ENCODE measurements at regions not wholly inside any gene's neighbourhood (a gene's known extent, or its start where the extent isn't known, plus 50 kb on each side); places are given as distances from the start of the nearest gene placed in this dataset.

DNA sequence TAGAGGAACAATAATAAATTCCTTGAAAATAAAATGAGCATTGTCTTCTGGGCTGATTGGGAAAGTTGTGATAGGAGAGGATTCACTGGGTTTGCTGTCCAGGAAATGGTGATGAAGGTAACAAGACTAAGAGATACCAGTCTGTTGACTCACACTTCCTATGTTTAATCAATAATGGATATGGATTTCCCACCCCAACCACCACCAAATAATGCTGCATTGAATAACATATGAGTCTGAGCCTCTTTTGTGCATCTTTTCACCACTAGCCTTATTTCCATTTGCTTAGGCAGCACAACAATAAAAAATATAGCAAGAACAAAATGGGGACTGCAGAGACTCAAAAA lies 120.2 kb upstream of the NFIB start:
- no peak overlapping the region for H3K27ac ChIP-seq (ENCODE audit: low read depth, low read length)
- no peak for DNase-seq
- H3K4me3 Mint-ChIP-seq = no peak overlapping the region
- no peak overlapping the region for H3K27ac Mint-ChIP-seq
- no peaks in the 10 kb centered on the region for H3K9me3 ChIP-seq (ENCODE audit: control insufficient read depth, low read length)
- no peaks in the 10 kb centered on the region for H3K27me3 ChIP-seq (ENCODE audit: control insufficient read depth, insufficient read depth, low read length, poor library complexity, severe bottlenecking)
- H3K36me3 Mint-ChIP-seq (ENCODE audit: low read depth) = peaks cover 2% of the 10 kb centered on the region
- no peak overlapping the region for H3K4me3 ChIP-seq (ENCODE audit: low read length)
- H3K27me3 Mint-ChIP-seq (ENCODE audit: insufficient read depth) = no peaks in the 10 kb centered on the region
- no peak overlapping the region for H3K9ac ChIP-seq (ENCODE audit: extremely low read depth, low read length, poor library complexity, severe bottlenecking)
- TF ChIP-seq CTCF (conservative IDR thresholded peaks at IDR 0.05) = no peak
- peaks cover 9% of the 10 kb centered on the region for H3K4me1 Mint-ChIP-seq
- H3K9me3 Mint-ChIP-seq = peaks cover 18% of the 10 kb centered on the region
- no peaks in the 10 kb centered on the region for H3K36me3 ChIP-seq (ENCODE audit: control insufficient read depth, insufficient read depth, low read length)
- H3K4me1 ChIP-seq (ENCODE audit: control insufficient read depth, insufficient read depth, low read length) = no peaks in the 10 kb centered on the region

DNA sequence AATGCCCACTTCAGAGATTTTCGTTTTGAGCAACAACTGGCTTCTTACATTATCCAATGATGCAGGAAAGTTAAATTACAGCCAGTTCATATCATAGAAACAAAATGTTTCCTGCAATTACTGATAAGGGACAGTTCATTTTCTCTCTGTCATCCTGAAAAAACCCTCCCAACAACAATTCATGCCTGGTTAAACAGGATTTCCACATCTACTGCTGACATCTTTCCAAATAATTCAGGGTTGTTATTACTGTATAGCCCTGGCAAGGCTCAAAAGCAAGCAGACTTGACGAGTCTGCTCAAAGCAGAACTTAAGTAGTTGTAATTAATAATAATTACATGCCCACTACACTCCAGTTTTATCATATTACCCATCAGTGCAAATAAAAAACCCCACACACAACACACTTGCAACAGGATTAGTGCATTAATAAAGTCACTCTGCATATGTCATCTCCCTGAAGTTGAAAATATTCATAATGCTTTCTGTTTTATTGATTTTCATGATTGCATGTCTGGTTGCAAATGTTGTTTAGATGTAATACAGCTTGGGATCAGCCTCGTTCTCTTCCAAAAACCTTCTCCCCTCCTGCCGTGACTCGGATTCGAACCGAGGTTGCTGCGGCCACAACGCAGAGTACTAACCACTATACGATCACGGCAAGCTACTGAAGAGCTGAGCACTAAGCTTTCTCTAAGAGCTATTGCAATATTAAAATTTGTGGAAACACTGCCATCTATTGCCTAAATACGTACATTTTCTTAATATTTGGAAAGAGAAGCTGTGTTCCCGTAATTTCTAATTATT lies 119.6 kb upstream of the NFIB start:
- H3K27ac Mint-ChIP-seq = no peak overlapping the region
- H3K4me1 ChIP-seq (ENCODE audit: control insufficient read depth, insufficient read depth, low read length) = no peaks in the 10 kb centered on the region
- H3K4me3 Mint-ChIP-seq = no peak overlapping the region
- no peak for TF ChIP-seq CTCF (conservative IDR thresholded peaks at IDR 0.05)
- no peaks in the 10 kb centered on the region for H3K27me3 ChIP-seq (ENCODE audit: control insufficient read depth, insufficient read depth, low read length, poor library complexity, severe bottlenecking)
- peaks cover 18% of the 10 kb centered on the region for H3K9me3 Mint-ChIP-seq
- no peaks in the 10 kb centered on the region for H3K36me3 ChIP-seq (ENCODE audit: control insufficient read depth, insufficient read depth, low read length)
- H3K4me3 ChIP-seq (ENCODE audit: low read length) = no peak overlapping the region
- H3K9ac ChIP-seq (ENCODE audit: extremely low read depth, low read length, poor library complexity, severe bottlenecking) = no peak overlapping the region
- H3K4me1 Mint-ChIP-seq = peaks cover 12% of the 10 kb centered on the region
- no peak overlapping the region for H3K27ac ChIP-seq (ENCODE audit: low read depth, low read length)
- 82 to 84% methylated on average over 9 to 13 of the region's 13 CpGs for WGBS, 2 experiments (ENCODE audit: insufficient coverage in 1 of 2, insufficient read length in 1 of 2)
- DNase-seq = no peak
- peaks cover 2% of the 10 kb centered on the region for H3K36me3 Mint-ChIP-seq (ENCODE audit: low read depth)
- H3K27me3 Mint-ChIP-seq (ENCODE audit: insufficient read depth) = no peaks in the 10 kb centered on the region
- H3K9me3 ChIP-seq (ENCODE audit: control insufficient read depth, low read length) = no peaks in the 10 kb centered on the region

DNA sequence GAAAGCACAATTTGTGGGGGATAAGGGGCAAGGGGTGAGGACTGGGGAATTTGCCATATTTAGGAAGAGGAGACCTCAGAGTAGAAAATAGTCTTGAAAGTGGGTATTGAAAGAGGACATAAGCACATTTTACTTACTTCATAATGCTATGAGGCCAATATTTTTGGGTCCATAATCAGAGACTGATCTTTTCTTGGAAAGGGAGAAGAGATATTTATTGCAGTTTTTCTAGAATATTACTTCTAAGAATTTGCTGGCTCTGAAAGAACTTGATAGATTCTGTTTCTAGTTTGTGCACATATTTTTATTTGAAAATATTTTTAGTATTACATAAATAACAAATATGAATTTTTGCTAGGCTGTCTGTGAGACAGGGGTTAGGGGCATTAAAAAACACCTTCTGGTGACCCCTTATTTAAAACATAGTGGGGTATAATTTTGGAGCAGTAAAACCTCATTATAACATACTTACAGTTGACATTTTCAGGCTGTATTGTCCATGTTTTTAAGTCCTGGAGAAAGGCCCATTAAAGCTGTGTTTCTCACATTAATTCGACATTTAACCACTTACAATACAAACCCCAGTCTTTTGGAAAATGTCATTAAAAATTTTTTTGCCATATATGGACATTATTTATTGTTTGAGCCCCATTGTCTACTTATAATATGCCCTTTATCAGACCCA lies 118.9 kb upstream of the NFIB start:
- Mint-ChIP-seq H3K27ac (no peak overlapping the region), H3K27me3 (ENCODE audit: insufficient read depth) (no peaks in the 10 kb centered on the region), H3K4me3 (no peak overlapping the region), H3K4me1 (peaks cover 12% of the 10 kb centered on the region), H3K9me3 (peaks cover 18% of the 10 kb centered on the region), H3K36me3 (ENCODE audit: low read depth) (peaks cover 2% of the 10 kb centered on the region)
- H3K36me3 ChIP-seq (ENCODE audit: control insufficient read depth, insufficient read depth, low read length) = no peaks in the 10 kb centered on the region
- no peak overlapping the region for H3K27ac ChIP-seq (ENCODE audit: low read depth, low read length)
- WGBS, 2 experiments (ENCODE audit: insufficient coverage in 1 of 2, insufficient read length in 1 of 2) = 91% methylated on average over 1 of the region's 1 CpG; no CpG with 5 or more reads in 1 of the 2 experiments
- TF ChIP-seq CTCF (conservative IDR thresholded peaks at IDR 0.05) = no peak
- no peaks in the 10 kb centered on the region for H3K4me1 ChIP-seq (ENCODE audit: control insufficient read depth, insufficient read depth, low read length)
- no peak overlapping the region for H3K4me3 ChIP-seq (ENCODE audit: low read length)
- no peak for DNase-seq
- no peaks in the 10 kb centered on the region for H3K27me3 ChIP-seq (ENCODE audit: control insufficient read depth, insufficient read depth, low read length, poor library complexity, severe bottlenecking)
- no peaks in the 10 kb centered on the region for H3K9me3 ChIP-seq (ENCODE audit: control insufficient read depth, low read length)
- no peak overlapping the region for H3K9ac ChIP-seq (ENCODE audit: extremely low read depth, low read length, poor library complexity, severe bottlenecking)

Measured in endodermal cell (in vitro differentiated cells).